Upper lobe of right lung (tissue), 1 donor: ENCODE measurements at regions not wholly inside any gene's neighbourhood (a gene's known extent, or its start where the extent isn't known, plus 50 kb on each side); places are given as distances from the start of the nearest gene placed in this dataset.

Experiments
- ATAC-seq: fragments of 200-7000 bp; cut with Tn5 transposase; one replicate; pipeline ENCODE4 v1.9.1; 2020; ENCODE audit warnings: mild to moderate bottlenecking, moderate library complexity
- DNase-seq: peaks from one replicate; pipeline ENCODE4 v3.0.0-alpha.2; 2020
- H3K27ac ChIP-seq: fragments of 200-600 bp; one replicate; pipeline ENCODE4 v1.8.0; 2022
- H3K27me3 ChIP-seq: fragments of 200-600 bp; one replicate; pipeline ENCODE4 v1.8.0; 2022; ENCODE audit warnings: mild to moderate bottlenecking
- H3K36me3 ChIP-seq: fragments of 200-600 bp; one replicate; pipeline ENCODE4 v1.8.0; 2022
- H3K4me1 ChIP-seq: fragments of 200-600 bp; one replicate; pipeline ENCODE4 v1.8.0; 2022
- H3K4me3 ChIP-seq: fragments of 200-600 bp; one replicate; pipeline ENCODE4 v1.8.0; 2022; ENCODE audit warnings: mild to moderate bottlenecking
- H3K9me3 ChIP-seq: fragments of 200-600 bp; one replicate; pipeline ENCODE4 v1.8.0; 2022
- intact Hi-C: fragments of 100-400 bp; cut with DNase I; formaldehyde crosslinking; loops from one replicate; pipeline ENCODE4 v1.11.0; 2022
- TF ChIP-seq, protein P1 (sequence below): fragments of 200-600 bp; IDR thresholded peaks from one replicate; pipeline ENCODE4 v1.8.0; 2022; ENCODE audit warnings: antibody characterized with exemption
- donor health status: DM: no; HTN: yes; CAD: no; lungs with severe emphysema.

DNA sequence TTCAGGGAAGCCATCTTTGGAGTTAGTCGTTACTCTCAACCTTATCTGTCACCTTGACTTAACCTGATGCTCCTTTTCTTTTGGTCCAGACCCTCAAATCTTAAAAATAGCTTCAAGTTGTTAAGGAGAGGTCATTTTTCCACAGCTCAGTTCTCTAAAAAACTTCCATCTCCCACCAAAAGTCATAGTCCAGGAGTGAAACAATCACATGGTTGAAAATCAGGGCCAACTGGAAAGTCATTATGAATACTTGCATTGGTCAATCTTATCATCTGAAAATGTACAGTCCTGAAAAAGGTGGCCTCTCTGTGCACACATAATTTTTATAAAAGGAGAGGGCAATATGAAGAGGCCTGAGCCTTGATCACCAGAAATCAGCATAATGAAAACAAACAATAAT is 195.7 kb downstream of the BCAS1 start:
- no peak for DNase-seq
- no peak for ATAC-seq
- peaks cover 8% of the 10 kb centered on the region for H3K4me1 ChIP-seq
- no peaks in the 10 kb centered on the region for H3K27me3 ChIP-seq
- intact Hi-C loops, result no loop called here
- no peaks in the 10 kb centered on the region for H3K36me3 ChIP-seq
- no peak overlapping the region for H3K4me3 ChIP-seq
- H3K9me3 ChIP-seq, result no peaks in the 10 kb centered on the region
- TF ChIP-seq, protein P1, sequence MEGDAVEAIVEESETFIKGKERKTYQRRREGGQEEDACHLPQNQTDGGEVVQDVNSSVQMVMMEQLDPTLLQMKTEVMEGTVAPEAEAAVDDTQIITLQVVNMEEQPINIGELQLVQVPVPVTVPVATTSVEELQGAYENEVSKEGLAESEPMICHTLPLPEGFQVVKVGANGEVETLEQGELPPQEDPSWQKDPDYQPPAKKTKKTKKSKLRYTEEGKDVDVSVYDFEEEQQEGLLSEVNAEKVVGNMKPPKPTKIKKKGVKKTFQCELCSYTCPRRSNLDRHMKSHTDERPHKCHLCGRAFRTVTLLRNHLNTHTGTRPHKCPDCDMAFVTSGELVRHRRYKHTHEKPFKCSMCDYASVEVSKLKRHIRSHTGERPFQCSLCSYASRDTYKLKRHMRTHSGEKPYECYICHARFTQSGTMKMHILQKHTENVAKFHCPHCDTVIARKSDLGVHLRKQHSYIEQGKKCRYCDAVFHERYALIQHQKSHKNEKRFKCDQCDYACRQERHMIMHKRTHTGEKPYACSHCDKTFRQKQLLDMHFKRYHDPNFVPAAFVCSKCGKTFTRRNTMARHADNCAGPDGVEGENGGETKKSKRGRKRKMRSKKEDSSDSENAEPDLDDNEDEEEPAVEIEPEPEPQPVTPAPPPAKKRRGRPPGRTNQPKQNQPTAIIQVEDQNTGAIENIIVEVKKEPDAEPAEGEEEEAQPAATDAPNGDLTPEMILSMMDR, result no peak
- no peak overlapping the region for H3K27ac ChIP-seq

DNA sequence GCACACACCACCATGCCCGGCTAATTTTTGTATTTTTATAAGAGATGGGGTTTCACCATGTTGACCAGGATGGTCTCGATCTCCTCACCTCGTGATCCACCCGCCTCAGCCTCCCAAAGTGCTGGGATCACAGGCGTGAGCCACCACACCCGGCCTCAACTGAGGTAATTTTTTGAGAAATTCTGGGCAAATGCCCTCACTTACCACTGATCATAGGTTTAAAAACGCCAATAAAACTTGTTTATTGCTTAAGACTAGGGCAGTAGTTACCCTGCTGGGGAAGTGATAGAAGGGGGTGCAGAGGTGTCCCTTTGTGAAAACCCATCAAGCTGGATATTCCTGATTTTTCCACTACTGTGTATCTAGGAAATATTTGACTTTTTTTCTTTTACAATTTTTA is 196.3 kb downstream of the BCAS1 start:
- H3K27ac ChIP-seq, result no peak overlapping the region
- H3K27me3 ChIP-seq, result no peaks in the 10 kb centered on the region
- intact Hi-C loops, result no loop called here
- no peak for DNase-seq
- no peaks in the 10 kb centered on the region for H3K9me3 ChIP-seq
- H3K4me1 ChIP-seq, result peaks cover 13% of the 10 kb centered on the region
- ATAC-seq, result no peak
- no peak overlapping the region for H3K4me3 ChIP-seq
- no peaks in the 10 kb centered on the region for H3K36me3 ChIP-seq
- TF ChIP-seq, protein P1, result no peak

DNA sequence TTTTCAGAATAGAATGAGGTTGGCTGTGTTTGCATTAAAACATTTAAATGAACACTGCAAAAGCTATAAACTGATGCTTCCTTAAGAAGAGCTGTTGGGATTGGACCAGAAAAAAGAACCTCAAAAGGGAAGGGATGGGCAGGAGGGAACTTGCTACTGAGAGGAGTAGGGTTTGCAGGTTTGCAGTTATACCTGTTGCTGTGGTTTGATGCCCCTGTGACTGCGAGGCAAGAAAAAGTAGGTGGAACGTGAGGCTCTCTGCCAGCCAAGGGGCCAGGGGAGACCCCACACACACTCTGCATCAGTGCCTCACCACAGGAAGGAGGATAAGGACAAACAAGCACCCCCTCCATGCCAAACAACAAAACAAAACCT is 197.2 kb downstream of the BCAS1 start:
- intact Hi-C loops, result no loop called here

DNA sequence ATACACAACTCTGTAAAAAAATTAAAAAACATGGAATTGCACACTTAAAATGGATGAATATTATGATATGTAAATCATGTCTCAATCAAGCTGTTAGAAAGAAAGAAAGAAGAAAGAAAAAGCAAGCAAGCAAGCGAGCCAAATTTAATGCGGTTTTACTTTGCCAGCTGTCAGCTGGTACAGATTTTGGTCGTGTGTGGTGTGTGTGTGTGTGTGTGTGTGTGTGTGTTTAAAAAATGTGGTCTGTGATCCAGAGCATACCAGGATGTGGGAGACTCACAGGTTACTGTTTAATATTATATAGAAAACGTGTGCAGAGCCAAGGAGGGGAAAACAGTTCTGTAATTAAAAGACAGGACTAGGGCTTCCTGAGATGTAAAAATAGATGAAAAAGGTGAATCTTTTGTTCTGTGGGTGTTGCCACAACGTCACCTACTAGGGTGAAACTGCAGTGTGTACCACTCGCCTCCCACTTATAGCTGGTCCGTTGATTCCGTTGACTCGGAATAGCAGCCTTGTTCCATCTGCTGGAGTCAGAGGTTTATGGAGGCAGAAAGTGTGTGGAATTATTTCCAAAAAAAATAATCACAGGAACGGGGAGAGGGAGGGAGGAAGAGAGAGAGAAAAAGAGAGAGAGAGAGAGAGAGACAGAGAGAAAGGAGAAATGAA is 197.7 kb downstream of the BCAS1 start:
- ATAC-seq, result no peak
- no peaks in the 10 kb centered on the region for H3K9me3 ChIP-seq
- intact Hi-C loops, result no loop called here
- TF ChIP-seq, protein P1, result no peak
- no peak overlapping the region for H3K4me3 ChIP-seq
- no peak for DNase-seq
- H3K27ac ChIP-seq, result no peak overlapping the region
- no peaks in the 10 kb centered on the region for H3K36me3 ChIP-seq
- no peaks in the 10 kb centered on the region for H3K27me3 ChIP-seq
- H3K4me1 ChIP-seq, result peaks cover 10% of the 10 kb centered on the region

More for the DNA sequence above, 197.2 kb downstream of the BCAS1 start:
- Histone ChIP-seq H3K4me3 (no peak overlapping the region), H3K9me3 (no peaks in the 10 kb centered on the region), H3K27me3 (no peaks in the 10 kb centered on the region), H3K36me3 (no peaks in the 10 kb centered on the region), H3K4me1 (peaks cover 10% of the 10 kb centered on the region), H3K27ac (no peak overlapping the region)
- ATAC-seq (no peak), DNase-seq (no peak)
- TF ChIP-seq, protein P1, result no peak

DNA sequence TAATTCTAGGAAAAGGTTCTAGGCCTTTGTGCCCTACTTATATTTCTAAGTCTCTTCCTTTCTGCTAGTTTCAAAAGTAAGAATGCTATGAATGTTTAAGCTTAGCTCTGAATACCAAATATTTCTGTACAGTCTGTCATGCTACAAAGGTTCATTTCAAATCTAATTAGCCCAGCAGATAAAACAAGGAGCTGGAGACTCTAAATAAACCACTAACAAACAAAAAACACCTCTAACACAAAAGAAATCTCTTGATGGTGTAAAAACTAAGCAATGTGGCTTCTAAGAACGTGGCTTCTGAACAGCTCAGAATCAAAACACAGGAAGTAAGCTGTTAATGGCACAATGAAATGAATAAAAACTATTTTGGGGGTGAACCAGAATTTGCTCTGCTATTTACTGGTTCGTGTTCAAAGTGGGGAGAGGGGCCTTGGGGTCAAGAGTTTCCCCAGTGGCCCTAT is 198.3 kb downstream of the BCAS1 start:
- Histone ChIP-seq H3K27me3 (no peaks in the 10 kb centered on the region), H3K27ac (no peak overlapping the region), H3K9me3 (no peaks in the 10 kb centered on the region), H3K36me3 (no peaks in the 10 kb centered on the region), H3K4me3 (no peak overlapping the region), H3K4me1 (peaks cover 11% of the 10 kb centered on the region)
- TF ChIP-seq, protein P1, result no peak
- intact Hi-C loops, result no loop called here
- DNase-seq (no peak), ATAC-seq (no peak)

DNA sequence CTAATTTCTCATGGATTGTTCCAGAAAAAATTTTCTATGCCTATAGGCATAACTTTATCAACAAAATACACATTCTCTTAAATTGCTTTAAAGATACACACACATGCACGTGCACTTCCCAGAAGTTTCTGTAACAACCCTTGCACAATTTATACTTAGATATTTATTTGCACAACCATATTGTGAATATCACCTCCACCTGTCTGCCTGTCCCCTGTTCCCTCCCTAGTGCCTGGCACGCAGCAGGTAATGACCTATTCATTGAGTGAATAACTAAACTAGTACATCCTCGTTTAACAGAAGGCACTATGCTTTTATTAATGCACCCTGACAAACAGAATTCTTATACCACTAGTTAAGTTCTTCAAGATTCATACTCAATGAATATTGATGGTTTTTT is 198.9 kb downstream of the BCAS1 start:
- H3K4me1 ChIP-seq, result peaks cover 17% of the 10 kb centered on the region
- ATAC-seq, result no peak
- H3K36me3 ChIP-seq, result no peaks in the 10 kb centered on the region
- intact Hi-C loops, result no loop called here
- TF ChIP-seq, protein P1, result no peak
- no peak overlapping the region for H3K4me3 ChIP-seq
- DNase-seq, result no peak
- no peak overlapping the region for H3K27ac ChIP-seq
- H3K9me3 ChIP-seq, result no peaks in the 10 kb centered on the region
- no peaks in the 10 kb centered on the region for H3K27me3 ChIP-seq
